HFFc6 (cell line): ENCODE measurements at regions not wholly inside any gene's neighbourhood (a gene's known extent, or its start where the extent isn't known, plus 50 kb on each side); places are given as distances from the start of the nearest gene placed in this dataset.

Experiments
- DNase-seq: peaks from one replicate; pipeline ENCODE4 v3.0.0-alpha.2; 2018
- H3K27ac Mint-ChIP-seq: 2 replicates; pipeline ENCODE4 v1.8.0; 2020; ENCODE audit warnings: mild to moderate bottlenecking, mixed read lengths
- H3K27me3 Mint-ChIP-seq: 2 replicates; pipeline ENCODE4 v1.8.0; 2021; ENCODE audit warnings: mild to moderate bottlenecking, moderate library complexity, mixed read lengths; ENCODE audit not compliant: insufficient read depth
- H3K36me3 Mint-ChIP-seq: 2 replicates; pipeline ENCODE4 v1.8.0; 2021; ENCODE audit warnings: low read depth, mixed read lengths
- H3K4me1 Mint-ChIP-seq: 2 replicates; pipeline ENCODE4 v1.8.0; 2020; ENCODE audit warnings: low read depth, mixed read lengths
- H3K4me3 Mint-ChIP-seq: 2 replicates; pipeline ENCODE4 v1.8.0; 2020; ENCODE audit warnings: mild to moderate bottlenecking, moderate library complexity, mixed read lengths
- H3K9me3 Mint-ChIP-seq: 2 replicates; pipeline ENCODE4 v1.8.0; 2020; ENCODE audit warnings: mild to moderate bottlenecking, mixed read lengths
- TF ChIP-seq, protein P1 (sequence below): fragments of 200-600 bp; sonication (generic); IDR thresholded peaks from 2 replicates; pipeline ENCODE4 v1.5.0; 2021; ENCODE audit warnings: antibody characterized with exemption, mild to moderate bottlenecking

DNA sequence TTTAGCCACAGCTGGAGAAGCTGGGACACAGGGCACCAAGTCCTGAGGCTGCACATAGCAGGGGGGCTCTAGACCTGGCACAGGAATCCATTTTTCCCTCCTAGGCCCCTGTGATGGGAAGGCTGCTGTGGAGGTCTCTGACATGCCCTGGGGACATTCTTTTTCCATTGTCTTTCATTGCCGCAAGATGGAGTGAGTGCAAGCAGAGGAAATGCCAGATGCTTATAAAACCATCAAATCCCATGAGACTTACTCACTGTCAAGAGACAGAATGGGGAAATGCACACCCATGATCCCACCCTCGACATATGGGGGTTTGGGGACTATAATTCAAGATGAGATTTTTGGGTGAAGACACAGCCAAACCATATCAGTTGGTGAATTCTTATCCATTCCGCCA lies 94.7 kb upstream of the FERD3L start:
- Mint-ChIP-seq H3K9me3 (no peaks in the 10 kb centered on the region; the same call in 1 of the 2 replicates), H3K36me3 (peaks cover 10% of the 10 kb centered on the region), H3K4me1 (peaks cover 6% of the 10 kb centered on the region; the same call in 1 of the 2 replicates), H3K27ac (no peak overlapping the region), H3K27me3 (peaks cover 9% of the 10 kb centered on the region), H3K4me3 (no peak overlapping the region)
- no peak for DNase-seq
- TF ChIP-seq, protein P1, sequence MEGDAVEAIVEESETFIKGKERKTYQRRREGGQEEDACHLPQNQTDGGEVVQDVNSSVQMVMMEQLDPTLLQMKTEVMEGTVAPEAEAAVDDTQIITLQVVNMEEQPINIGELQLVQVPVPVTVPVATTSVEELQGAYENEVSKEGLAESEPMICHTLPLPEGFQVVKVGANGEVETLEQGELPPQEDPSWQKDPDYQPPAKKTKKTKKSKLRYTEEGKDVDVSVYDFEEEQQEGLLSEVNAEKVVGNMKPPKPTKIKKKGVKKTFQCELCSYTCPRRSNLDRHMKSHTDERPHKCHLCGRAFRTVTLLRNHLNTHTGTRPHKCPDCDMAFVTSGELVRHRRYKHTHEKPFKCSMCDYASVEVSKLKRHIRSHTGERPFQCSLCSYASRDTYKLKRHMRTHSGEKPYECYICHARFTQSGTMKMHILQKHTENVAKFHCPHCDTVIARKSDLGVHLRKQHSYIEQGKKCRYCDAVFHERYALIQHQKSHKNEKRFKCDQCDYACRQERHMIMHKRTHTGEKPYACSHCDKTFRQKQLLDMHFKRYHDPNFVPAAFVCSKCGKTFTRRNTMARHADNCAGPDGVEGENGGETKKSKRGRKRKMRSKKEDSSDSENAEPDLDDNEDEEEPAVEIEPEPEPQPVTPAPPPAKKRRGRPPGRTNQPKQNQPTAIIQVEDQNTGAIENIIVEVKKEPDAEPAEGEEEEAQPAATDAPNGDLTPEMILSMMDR = no peak

- Mint-ChIP-seq H3K4me1 (peaks cover 6% of the 10 kb centered on the region; the same call in 1 of the 2 replicates), H3K9me3 (no peaks in the 10 kb centered on the region; the same call in 1 of the 2 replicates), H3K27me3 (peaks cover 4% of the 10 kb centered on the region), H3K27ac (no peak overlapping the region), H3K36me3 (peaks cover 10% of the 10 kb centered on the region), H3K4me3 (no peak overlapping the region; the same call in 1 of the 2 replicates)
- TF ChIP-seq, protein P1 = no peak
- DNase-seq = no peak
Measured at GRCh38 chr7:19235680-19236079, 90.5 kb upstream of the FERD3L start.

GRCh38 chr7:19224951-19225350 lies 79.7 kb upstream of the FERD3L start:
- H3K4me3 Mint-ChIP-seq = no peak overlapping the region
- TF ChIP-seq, protein P1 = no peak
- H3K27ac Mint-ChIP-seq = no peak overlapping the region
- DNase-seq = no peak
- peaks cover 5% of the 10 kb centered on the region for H3K27me3 Mint-ChIP-seq
- peaks cover 5% of the 10 kb centered on the region; the same call in 1 of the 2 replicates for H3K36me3 Mint-ChIP-seq
- peaks cover 17% of the 10 kb centered on the region for H3K9me3 Mint-ChIP-seq
- H3K4me1 Mint-ChIP-seq = no peaks in the 10 kb centered on the region

GRCh38 chr7:19215412-19215811 lies 70.2 kb upstream of the FERD3L start:
- no peak overlapping the region for H3K4me3 Mint-ChIP-seq
- no peak overlapping the region for H3K27ac Mint-ChIP-seq
- peaks cover 38% of the 10 kb centered on the region; the same call in 1 of the 2 replicates for H3K4me1 Mint-ChIP-seq
- peak; percentile 74 for DNase-seq
- TF ChIP-seq, protein P1 = no peak
- peaks cover 2% of the 10 kb centered on the region for H3K27me3 Mint-ChIP-seq
- no peaks in the 10 kb centered on the region; the same call in 1 of the 2 replicates for H3K9me3 Mint-ChIP-seq
- H3K36me3 Mint-ChIP-seq = no peaks in the 10 kb centered on the region

DNA sequence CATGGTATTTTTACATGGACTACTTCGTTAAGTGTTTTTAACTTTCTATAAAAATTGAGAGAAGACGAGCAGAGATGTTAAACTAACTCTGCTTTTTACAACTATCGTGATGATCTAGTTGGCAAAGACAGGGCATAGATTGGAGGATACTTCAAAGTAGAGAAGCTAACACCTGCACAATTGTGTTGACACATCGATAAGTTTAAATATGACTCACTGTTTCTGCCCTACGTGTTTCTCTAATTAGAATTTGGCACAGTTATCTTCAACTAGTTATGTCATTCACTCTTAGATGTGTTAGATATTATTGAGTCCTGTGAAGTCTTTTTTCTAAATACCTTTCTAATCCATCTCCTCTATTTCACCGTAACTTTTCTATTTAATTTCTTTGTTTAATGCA lies 68.5 kb upstream of the FERD3L start:
- H3K9me3 Mint-ChIP-seq = no peaks in the 10 kb centered on the region; the same call in 1 of the 2 replicates
- H3K4me3 Mint-ChIP-seq = no peak overlapping the region
- no peak for DNase-seq
- TF ChIP-seq, protein P1 = no peak
- no peak overlapping the region for H3K27ac Mint-ChIP-seq
- peaks cover 43% of the 10 kb centered on the region; the same call in 1 of the 2 replicates for H3K4me1 Mint-ChIP-seq
- no peaks in the 10 kb centered on the region for H3K36me3 Mint-ChIP-seq
- H3K27me3 Mint-ChIP-seq = peaks cover 2% of the 10 kb centered on the region
